HepG2 (cell line): ENCODE measurements at regions not wholly inside any gene's neighbourhood (a gene's known extent, or its start where the extent isn't known, plus 50 kb on each side); places are given as distances from the start of the nearest gene placed in this dataset.

Experiments
- ATAC-seq: fragments of 200-7000 bp; cut with Tn5 transposase; 3 replicates; pipeline ENCODE4 v1.9.1; 2020; ENCODE audit warnings: mild to moderate bottlenecking, moderate library complexity
- BruUV-seq: library from RNA; stranded (reverse); fragments of 400-500 nt; replicated peaks from 2 replicates; lab custom pipeline; 2021; lab: Mats Ljungman, UMichigan
- CTCF ChIA-PET: fragments of 300-600 bp; formaldehyde crosslinking; extraction: SDS; loops from one replicate; lab custom pipeline; 2021; ENCODE audit warnings: low total read pairs, inconsistent platforms, low intra/inter-chr PET ratio; lab: Yijun Ruan, JAX
- POLR2A ChIA-PET: fragments of 350-600 bp; sonication (Branson Sonifier 250); formaldehyde crosslinking; loops from one replicate; lab custom pipeline; 2020; ENCODE audit warnings: antibody characterized with exemption, inconsistent platforms; lab: Yijun Ruan, JAX
- DNase-seq: peaks from one replicate; pipeline ENCODE4 v3.0.0-alpha.2; 2015; ENCODE audit warnings: low spot score
- FAIRE-seq: peaks from 3 replicates; lab custom pipeline; 2011; peaks lifted over from hg19 to GRCh38; lab: Jason Lieb, UNC
- H2AFZ ChIP-seq: one replicate; pipeline ENCODE4 v1.6.1; 2011; ENCODE audit warnings: low read length, inconsistent platforms
- H3K27ac ChIP-seq: fragments of 300-600 bp; 3 replicates; pipeline ENCODE4 v1.8.0; 2011; ENCODE audit warnings: mixed run types, mild to moderate bottlenecking, mixed read lengths, low read length, inconsistent platforms; ENCODE audit not compliant: insufficient read depth; ENCODE audit errors: extremely low read length
- H3K27me3 ChIP-seq, 2 experiments: fragments of 200-600 bp in 1 of 2; 2 replicates in 1 of 2; 3 replicates in 1 of 2; pipeline versions ENCODE4 v1.6.0 to v1.8.0; 2011; ENCODE audit warnings: low read length in 2 of 2, mild to moderate bottlenecking in 2 of 2, moderate library complexity in 2 of 2, inconsistent platforms in 1 of 2; ENCODE audit not compliant: insufficient read depth in 2 of 2, control insufficient read depth in 1 of 2
- H3K36me3 ChIP-seq, 2 experiments: fragments of 200-600 bp in 1 of 2; replicated peaks in 1 of 2; 2 replicates in 1 of 2; 3 replicates in 1 of 2; pipeline versions ENCODE4 v1.5.1 to v1.8.0; 2011; ENCODE audit warnings: low read length in 2 of 2, inconsistent platforms in 1 of 2; ENCODE audit not compliant: insufficient read depth in 2 of 2, control insufficient read depth in 1 of 2
- H3K4me1 ChIP-seq: 2 replicates; pipeline ENCODE4 v1.5.1; 2012; ENCODE audit warnings: low read length, inconsistent platforms; ENCODE audit not compliant: insufficient read depth
- H3K4me2 ChIP-seq: 2 replicates; pipeline ENCODE4 v1.6.0; 2011; ENCODE audit warnings: low read depth, low read length, inconsistent platforms
- H3K4me3 ChIP-seq, 3 experiments: fragments of 200-600 bp in 1 of 3; sonication (generic), shearing (Covaris generic) in 1 of 3; replicated peaks in 1 of 3; 2 replicates each; pipeline ENCODE4 v1.5.1; 2011 to 2016; ENCODE audit warnings: low read length in 3 of 3, inconsistent platforms in 2 of 3, low read depth in 2 of 3, mild to moderate bottlenecking in 2 of 3, control low read depth in 1 of 3, mixed read lengths in 1 of 3; ENCODE audit not compliant: insufficient read depth in 1 of 3
- H3K79me2 ChIP-seq: one replicate; pipeline ENCODE4 v1.6.1; 2011; ENCODE audit warnings: low read length, inconsistent platforms; ENCODE audit not compliant: insufficient read depth
- H3K9ac ChIP-seq: 2 replicates; pipeline ENCODE4 v1.6.0; 2011; ENCODE audit warnings: mild to moderate bottlenecking, low read depth, low read length, inconsistent platforms; ENCODE audit not compliant: insufficient read depth
- H3K9me3 ChIP-seq: 2 replicates; pipeline ENCODE4 v1.5.1; 2012; ENCODE audit warnings: mild to moderate bottlenecking, low read length
- H4K20me1 ChIP-seq: 2 replicates; pipeline ENCODE4 v1.6.0; 2011; ENCODE audit warnings: inconsistent platforms, mild to moderate bottlenecking, low read length, moderate library complexity; ENCODE audit not compliant: insufficient read depth
- ARHGAP35 ChIP-seq: sonication (generic); formaldehyde crosslinking; IDR thresholded peaks from 2 replicates; pipeline ENCODE4 v1.9.0; 2022; ENCODE audit warnings: mild to moderate bottlenecking, inconsistent platforms, moderate library complexity, missing genetic modification reagents, borderline replicate concordance
- ASH2L ChIP-seq: fragments of 300-600, 200-600 bp; sonication (generic); IDR thresholded peaks from 2 replicates; pipeline ENCODE4 v1.7.0; 2017; ENCODE audit warnings: low read depth, mild to moderate bottlenecking, moderate library complexity, mixed read lengths, low read length; ENCODE audit not compliant: insufficient read length
- ATF7 ChIP-seq, 2 experiments: fragments of 450-650 bp in 1 of 2; sonication (generic) in 1 of 2; formaldehyde crosslinking in 1 of 2; IDR thresholded peaks; 2 replicates each; pipeline versions ENCODE4 v1.4.0 to v1.6.1; 2016 to 2020; ENCODE audit warnings: antibody characterized with exemption in 1 of 2, mild to moderate bottlenecking in 1 of 2, missing genetic modification reagents in 1 of 2
- KDM6A ChIP-seq: IDR thresholded peaks from 2 replicates; pipeline ENCODE4 v1.6.1; 2016; ENCODE audit warnings: low read depth
- MAFF ChIP-seq: IDR thresholded peaks from 2 replicates; pipeline ENCODE4 v1.6.1; 2011; ENCODE audit warnings: low read depth, low read length, improper control_type of control experiment
- MAFK ChIP-seq, 2 experiments: IDR thresholded peaks in 1 of 2; conservative IDR thresholded peaks in 1 of 2; 2 replicates each; pipeline ENCODE4 v1.6.1; 2011; ENCODE audit warnings: improper control_type of control experiment in 2 of 2, low read length in 2 of 2
- MAZ ChIP-seq, 2 experiments: sonication (generic) in 1 of 2; formaldehyde crosslinking in 1 of 2; IDR thresholded peaks; 2 replicates each; pipeline versions ENCODE4 v1.5.0 to v1.6.1; 2012 to 2020; ENCODE audit warnings: low read depth in 2 of 2, mild to moderate bottlenecking in 2 of 2, borderline replicate concordance in 1 of 2, improper control_type of control experiment in 1 of 2, low read length in 1 of 2, missing genetic modification reagents in 1 of 2, moderate library complexity in 1 of 2
- NFYC ChIP-seq: IDR thresholded peaks from 2 replicates; pipeline ENCODE4 v1.6.1; 2016; ENCODE audit warnings: missing genetic modification reagents, missing compliant biosample characterization
- NR1H2 ChIP-seq: sonication (generic); formaldehyde crosslinking; IDR thresholded peaks from 2 replicates; pipeline ENCODE4 v1.8.1; 2022; ENCODE audit warnings: low read depth, missing genetic modification reagents, borderline replicate concordance
- SATB2 ChIP-seq: sonication (generic); formaldehyde crosslinking; IDR thresholded peaks from 2 replicates; pipeline ENCODE4 v1.5.0; 2020; ENCODE audit warnings: missing genetic modification reagents
- SIX1 ChIP-seq: sonication (generic); formaldehyde crosslinking; IDR thresholded peaks from 2 replicates; pipeline ENCODE4 v1.4.0; 2020; ENCODE audit warnings: missing genetic modification reagents, borderline replicate concordance
- SKI ChIP-seq: fragments of 450-650 bp; IDR thresholded peaks from one replicate; pipeline ENCODE4 v1.6.1; 2018; ENCODE audit warnings: mild to moderate bottlenecking; ENCODE audit not compliant: partially characterized antibody
- U2AF1 ChIP-seq: fragments of 200-400 bp; formaldehyde crosslinking; optimal IDR thresholded peaks from 2 replicates; pipeline ENCODE3; 2017; ENCODE audit warnings: mild to moderate bottlenecking, low read depth, low read length
- ZBTB7B ChIP-seq: sonication (generic); formaldehyde crosslinking; IDR thresholded peaks from 2 replicates; pipeline ENCODE4 v1.4.0; 2020; ENCODE audit warnings: missing genetic modification reagents
- ZC3H4 ChIP-seq: sonication (generic); formaldehyde crosslinking; IDR thresholded peaks from 2 replicates; pipeline ENCODE4 v1.4.0; 2020; ENCODE audit warnings: missing genetic modification reagents, borderline replicate concordance
- ZNF441 ChIP-seq: sonication (generic); formaldehyde crosslinking; IDR thresholded peaks from 2 replicates; pipeline ENCODE4 v1.7.0; 2021; ENCODE audit warnings: missing genetic modification reagents, borderline replicate concordance
- ZNF564 ChIP-seq: sonication (generic); formaldehyde crosslinking; IDR thresholded peaks from 2 replicates; pipeline ENCODE4 v1.8.1; 2023; ENCODE audit warnings: mild to moderate bottlenecking, missing genetic modification reagents
- ZNF644 ChIP-seq: IDR thresholded peaks from 2 replicates; pipeline ENCODE4 v1.6.1; 2016; ENCODE audit warnings: low read depth
- ZSCAN22 ChIP-seq: sonication (generic); formaldehyde crosslinking; IDR thresholded peaks from 2 replicates; pipeline ENCODE4 v1.4.0; 2020; ENCODE audit warnings: mild to moderate bottlenecking, missing genetic modification reagents
- WGBS: methylation state at CpG from one replicate; pipeline ENCODE4 v1.1.6; 2017; ENCODE audit warnings: low lambda C conversion rate; 5-methylcytosine and 5-hydroxymethylcytosine counted together
- in situ Hi-C: cut with HindIII; loops from 2 replicates; pipeline ENCODE4 v1.10.0; 2017; ENCODE audit warnings: low pct_unique_long_range_greater_than_20kb; ENCODE audit not compliant: extremely low pct_ligation_motif_present
- intact Hi-C: fragments of 100-400 bp; cut with micrococcal nuclease; formaldehyde crosslinking; loops from one replicate; pipeline ENCODE4 v1.10.0; 2022; ENCODE audit not compliant: unreplicated experiment
- TF ChIP-seq, protein P1 (sequence below): IDR thresholded peaks from 2 replicates; pipeline ENCODE4 v1.6.1; 2012; ENCODE audit warnings: low read depth, low read length, improper control_type of control experiment
- TF ChIP-seq, protein P2 (sequence below): sonication (generic); formaldehyde crosslinking; IDR thresholded peaks from 2 replicates; pipeline ENCODE4 v1.5.1; 2020; ENCODE audit warnings: mild to moderate bottlenecking, missing genetic modification reagents, borderline replicate concordance

DNA sequence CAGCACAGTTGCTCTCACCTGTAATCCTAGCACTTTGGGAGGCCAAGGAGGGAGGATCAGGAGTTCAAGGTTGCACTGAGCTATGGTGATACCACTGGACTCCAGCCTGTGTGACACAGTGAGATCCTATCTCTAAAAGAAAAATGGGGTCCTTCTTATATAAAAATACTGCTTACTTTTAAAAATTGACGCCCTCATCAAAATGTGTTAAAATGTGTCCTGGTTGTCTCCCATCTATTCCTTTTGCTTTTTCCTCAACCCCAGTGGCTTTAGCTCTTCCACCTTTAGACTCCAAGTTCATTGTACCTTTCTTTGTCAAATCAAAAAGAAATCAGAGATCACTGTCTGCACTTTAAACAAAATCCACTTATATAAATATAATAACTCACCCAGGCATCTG is 60.3 kb upstream of the GPD1L start (continued):
- TF ChIP-seq SIX1 (CRISPR knock-in tag) (no peak), MAFK (conservative IDR thresholded peaks at IDR 0.05 in 1 of 2, IDR thresholded peaks at IDR 0.05 in 1 of 2; ENCODE audit: low read length in 2 of 2) (peak; percentile 64 to 78), MAFF (0 out of 2 replicates have a peak, but pooled peaks have one; percentile 40), ATF7 (IDR thresholded peaks at IDR 0.05) (no peak), ATF7 (CRISPR knock-in tag; IDR thresholded peaks at IDR 0.05) (no peak), U2AF1 (no peak), ZNF441 (CRISPR knock-in tag) (no peak), ZC3H4 (no peak), ZNF564 (CRISPR knock-in tag) (no peak), ASH2L (no peak)
- TF ChIP-seq, protein P1, sequence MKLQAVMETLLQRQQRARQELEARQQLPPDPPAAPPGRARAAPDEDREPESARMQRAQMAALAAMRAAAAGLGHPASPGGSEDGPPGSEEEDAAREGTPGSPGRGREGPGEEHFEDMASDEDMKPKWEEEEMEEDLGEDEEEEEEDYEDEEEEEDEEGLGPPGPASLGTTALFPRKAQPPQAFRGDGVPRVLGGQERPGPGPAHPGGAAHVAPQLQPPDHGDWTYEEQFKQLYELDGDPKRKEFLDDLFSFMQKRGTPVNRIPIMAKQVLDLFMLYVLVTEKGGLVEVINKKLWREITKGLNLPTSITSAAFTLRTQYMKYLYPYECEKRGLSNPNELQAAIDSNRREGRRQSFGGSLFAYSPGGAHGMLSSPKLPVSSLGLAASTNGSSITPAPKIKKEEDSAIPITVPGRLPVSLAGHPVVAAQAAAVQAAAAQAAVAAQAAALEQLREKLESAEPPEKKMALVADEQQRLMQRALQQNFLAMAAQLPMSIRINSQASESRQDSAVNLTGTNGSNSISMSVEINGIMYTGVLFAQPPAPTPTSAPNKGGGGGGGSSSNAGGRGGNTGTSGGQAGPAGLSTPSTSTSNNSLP = no peak

DNA sequence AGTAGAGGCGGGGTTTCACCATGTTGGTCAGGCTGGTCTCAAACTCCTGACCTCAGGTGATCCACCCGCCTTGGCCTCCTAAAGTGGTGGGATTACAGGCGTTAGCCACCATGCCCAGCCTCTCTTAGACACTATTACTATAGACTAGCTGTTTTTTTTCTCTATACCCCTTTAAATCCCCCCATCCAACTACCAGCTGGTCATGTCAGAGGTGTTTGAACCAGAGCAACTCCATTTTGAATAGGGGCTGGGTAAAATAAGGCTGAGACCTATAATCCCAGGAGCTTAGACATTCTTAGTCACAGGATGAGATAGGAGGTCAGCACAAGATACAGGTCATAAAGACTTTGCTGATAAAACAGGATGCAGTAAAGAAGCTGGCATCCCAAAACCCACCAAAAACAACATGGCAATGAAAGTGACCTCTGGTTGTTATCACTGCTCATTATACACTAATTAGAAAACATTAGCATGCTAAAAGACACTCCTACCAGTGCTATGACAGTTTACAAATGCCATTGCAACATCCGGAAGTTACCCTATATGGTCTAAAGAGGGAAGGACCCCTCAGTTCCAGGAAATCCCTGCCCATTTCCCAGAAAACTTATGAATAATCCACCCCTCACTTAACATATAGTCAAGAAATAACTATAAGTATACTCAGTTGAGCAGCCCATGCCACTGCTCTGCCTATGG is 57.8 kb upstream of the GPD1L start:
- FAIRE-seq (no peak), DNase-seq (no peak), ATAC-seq (no peak)
- Histone ChIP-seq H3K4me2 (no peak overlapping the region), H3K9ac (no peak overlapping the region), H3K36me3 (no peaks in the 10 kb centered on the region), H3K27me3 (peaks cover 0 to 49% of the 10 kb centered on the region in 2 experiments; a peak in 3 of 5 replicates), H3K9me3 (peaks cover 2% of the 10 kb centered on the region; the same call in 1 of the 2 replicates), H3K4me3 (no peak overlapping the region), H3K79me2 (no peaks in the 10 kb centered on the region), H3K27ac (no peak overlapping the region), H2AFZ (no peak overlapping the region), H3K4me1 (peaks cover 20% of the 10 kb centered on the region), H4K20me1 (no peaks in the 10 kb centered on the region; the same call in 1 of the 2 replicates)
- ChIA-PET POLR2A (no interaction called here), CTCF (no interaction called here)
- 25% methylated on average over 4 of the region's 4 CpGs for WGBS
- BruUV-seq = no TSS peak
- intact Hi-C loops (no loop called here), in situ Hi-C loops (no loop called here)
- TF ChIP-seq SATB2 = no peak
- TF ChIP-seq SKI = no peak
- TF ChIP-seq ZBTB7B (CRISPR knock-in tag) = no peak
- TF ChIP-seq MAZ (IDR thresholded peaks at IDR 0.05; ENCODE audit: borderline replicate concordance, low read depth, low read length) = no peak
- TF ChIP-seq MAZ (CRISPR knock-in tag; IDR thresholded peaks at IDR 0.05; ENCODE audit: low read depth) = no peak
- TF ChIP-seq ZSCAN22 = no peak
- no peak for TF ChIP-seq NR1H2 (CRISPR knock-in tag)
- TF ChIP-seq KDM6A (CRISPR knock-in tag) = no peak
- TF ChIP-seq NFYC (CRISPR knock-in tag) = no peak
- no peak for TF ChIP-seq ZNF644 (CRISPR knock-in tag)
- TF ChIP-seq, protein P2, sequence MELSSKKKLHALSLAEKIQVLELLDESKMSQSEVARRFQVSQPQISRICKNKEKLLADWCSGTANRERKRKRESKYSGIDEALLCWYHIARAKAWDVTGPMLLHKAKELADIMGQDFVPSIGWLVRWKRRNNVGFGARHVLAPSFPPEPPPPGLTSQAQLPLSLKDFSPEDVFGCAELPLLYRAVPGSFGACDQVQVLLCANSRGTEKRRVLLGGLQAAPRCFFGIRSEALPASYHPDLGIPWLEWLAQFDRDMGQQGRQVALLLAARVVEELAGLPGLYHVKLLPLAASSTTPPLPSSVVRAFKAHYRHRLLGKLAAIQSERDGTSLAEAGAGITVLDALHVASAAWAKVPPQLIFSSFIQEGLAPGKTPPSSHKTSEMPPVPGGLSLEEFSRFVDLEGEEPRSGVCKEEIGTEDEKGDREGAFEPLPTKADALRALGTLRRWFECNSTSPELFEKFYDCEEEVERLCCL (CRISPR knock-in tag) = no peak
- no peak for TF ChIP-seq ARHGAP35 (CRISPR knock-in tag)
